HG02623 (cell line): ENCODE measurements at regions not wholly inside any gene's neighbourhood (a gene's known extent, or its start where the extent isn't known, plus 50 kb on each side); places are given as distances from the start of the nearest gene placed in this dataset.
A peak's percentile ranks its signal among the peaks of the same experiment; 100 is the strongest.

Experiments used
- ATAC-seq: cut with Tn5 transposase; IDR thresholded peaks from one replicate; pipeline ENCODE4 v1.9.1; 2021; ENCODE audit warnings: moderate library complexity; ENCODE audit not compliant: unreplicated experiment

GRCh38 chr6:119584088-119584487 lies 234.5 kb upstream of the MAN1A1 start:
- ATAC-seq: no peak

GRCh38 chr6:119581220-119581619 lies 231.7 kb upstream of the MAN1A1 start:
- ATAC-seq: no peak

- ATAC-seq: no peak
Observed at GRCh38 chr6:119575721-119576120, 226.2 kb upstream of the MAN1A1 start.

GRCh38 chr6:119568580-119568979 lies 219.0 kb upstream of the MAN1A1 start:
- no peak for ATAC-seq

GRCh38 chr6:119566546-119567260 lies 217.1 kb upstream of the MAN1A1 start:
- ATAC-seq: no peak

GRCh38 chr6:119565893-119566292 lies 216.3 kb upstream of the MAN1A1 start:
- no peak for ATAC-seq

- ATAC-seq: no peak
Observed at GRCh38 chr6:119562168-119562567, 212.6 kb upstream of the MAN1A1 start.

GRCh38 chr6:119559586-119559985 lies 210.0 kb upstream of the MAN1A1 start:
- ATAC-seq: no peak

- ATAC-seq: no peak
Observed at GRCh38 chr6:119557239-119557638, 207.7 kb upstream of the MAN1A1 start.

GRCh38 chr6:119552021-119552420 lies 202.5 kb upstream of the MAN1A1 start:
- no peak for ATAC-seq

- ATAC-seq: no peak
Observed at GRCh38 chr6:119547024-119547423, 197.5 kb upstream of the MAN1A1 start.

GRCh38 chr6:119545245-119545644 lies 195.7 kb upstream of the MAN1A1 start:
- ATAC-seq: no peak

GRCh38 chr6:119544325-119545175 lies 195.0 kb upstream of the MAN1A1 start:
- ATAC-seq: no peak

GRCh38 chr6:119543332-119543731 lies 193.8 kb upstream of the MAN1A1 start:
- ATAC-seq: no peak

- ATAC-seq: no peak
Observed at GRCh38 chr6:119542037-119542436, 192.5 kb upstream of the MAN1A1 start.

GRCh38 chr6:119541132-119541905 lies 191.8 kb upstream of the MAN1A1 start:
- ATAC-seq: no peak

- no peak for ATAC-seq
Observed at GRCh38 chr6:119540417-119540816, 190.9 kb upstream of the MAN1A1 start.

GRCh38 chr6:119539066-119539746 lies 189.6 kb upstream of the MAN1A1 start:
- ATAC-seq: no peak

- ATAC-seq: no peak
Observed at GRCh38 chr6:119536666-119537065, 187.1 kb upstream of the MAN1A1 start.

GRCh38 chr6:119535332-119535731 lies 185.8 kb upstream of the MAN1A1 start:
- ATAC-seq: peak; percentile 66
